Panc1 (cell line): ENCODE measurements at regions not wholly inside any gene's neighbourhood (a gene's known extent, or its start where the extent isn't known, plus 50 kb on each side); places are given as distances from the start of the nearest gene placed in this dataset.

Experiments used
- ATAC-seq: fragments of 200-7000 bp; cut with Tn5 transposase; 2 replicates; pipeline ENCODE4 v1.9.1; 2020; ENCODE audit warnings: mild to moderate bottlenecking, moderate library complexity
- BruUV-seq: library from RNA; stranded (reverse); fragments of 400-500 nt; replicated peaks from 2 replicates; lab custom pipeline; 2021; lab: Mats Ljungman, UMichigan
- CTCF ChIA-PET: fragments of 300-600 bp; sonication (Branson Sonifier 250); formaldehyde crosslinking; loops from one replicate; lab custom pipeline; 2022; ENCODE audit warnings: antibody characterized with exemption; lab: Charles Lee
- POLR2A ChIA-PET: fragments of 300-600 bp; sonication (Branson Sonifier 250); formaldehyde crosslinking; loops from one replicate; lab custom pipeline; 2022; ENCODE audit warnings: antibody characterized with exemption; lab: Charles Lee
- DNase-seq: peaks from one replicate; pipeline ENCODE4 v3.0.0-alpha.2; 2010; ENCODE audit warnings: low read depth, low spot score
- H3K27ac ChIP-seq: 2 replicates; pipeline ENCODE4 v1.5.1; 2011; ENCODE audit warnings: mild to moderate bottlenecking, low read length, inconsistent platforms
- H3K27me3 ChIP-seq: fragments of 200-500 bp; sonication (Bioruptor generic); 2 replicates; pipeline ENCODE4 v1.6.0; 2014; ENCODE audit warnings: low read length, inconsistent platforms; ENCODE audit not compliant: control insufficient read depth, insufficient read depth
- H3K36me3 ChIP-seq: fragments of 200-500 bp; sonication (Bioruptor generic); 2 replicates; pipeline ENCODE4 v1.5.1; 2014; ENCODE audit warnings: inconsistent platforms, mild to moderate bottlenecking, low read length, moderate library complexity; ENCODE audit not compliant: control insufficient read depth, insufficient read depth
- H3K4me1 ChIP-seq: 2 replicates; pipeline ENCODE4 v1.5.1; 2011; ENCODE audit warnings: inconsistent platforms, mild to moderate bottlenecking, low read length, moderate library complexity; ENCODE audit not compliant: control insufficient read depth, insufficient read depth
- H3K4me3 ChIP-seq, 2 experiments: 2 replicates each; pipeline ENCODE4 v1.5.1; 2011 to 2012; ENCODE audit warnings: low read depth in 2 of 2, low read length in 2 of 2, mild to moderate bottlenecking in 2 of 2, inconsistent platforms in 1 of 2, moderate library complexity in 1 of 2
- H3K9me3 ChIP-seq: fragments of 200-500 bp; sonication (Bioruptor generic); 2 replicates; pipeline ENCODE4 v1.5.1; 2014; ENCODE audit warnings: low read depth, mild to moderate bottlenecking, inconsistent platforms, low read length, moderate library complexity; ENCODE audit not compliant: control insufficient read depth, insufficient read depth
- CTCF ChIP-seq: fragments of 450-650 bp; IDR thresholded peaks from 2 replicates; pipeline ENCODE4 v1.5.1; 2017; ENCODE audit warnings: mild to moderate bottlenecking
- POLR2AphosphoS5 ChIP-seq: IDR thresholded peaks from 2 replicates; pipeline ENCODE4 v1.6.1; 2012; ENCODE audit warnings: mild to moderate bottlenecking, low read depth, low read length, moderate library complexity
- REST ChIP-seq, 2 experiments: IDR thresholded peaks; 2 replicates each; pipeline ENCODE4 v1.6.1; 2011 to 2012; ENCODE audit warnings: low read depth in 2 of 2, control low read depth in 1 of 2, low read length in 1 of 2, mild to moderate bottlenecking in 1 of 2, moderate library complexity in 1 of 2; ENCODE audit not compliant: insufficient read depth in 1 of 2
- SIN3A ChIP-seq: IDR thresholded peaks from 2 replicates; pipeline ENCODE4 v1.6.1; 2012; ENCODE audit warnings: low read depth, mild to moderate bottlenecking, low read length, moderate library complexity, borderline replicate concordance; ENCODE audit not compliant: insufficient read depth
- TCF7L2 ChIP-seq: IDR thresholded peaks from 2 replicates; pipeline ENCODE4 v1.6.1; 2011; ENCODE audit warnings: mild to moderate bottlenecking, low read depth, low read length, inconsistent platforms
- in situ Hi-C: cut with HindIII; loops from 2 replicates; pipeline ENCODE4 v1.10.0; 2016; ENCODE audit warnings: low sequenced_read_pairs, low pct_unique_long_range_greater_than_20kb
- intact Hi-C: fragments of 100-400 bp; cut with micrococcal nuclease; formaldehyde crosslinking; loops from one replicate; pipeline ENCODE4 v1.10.0; 2022; ENCODE audit not compliant: unreplicated experiment

DNA sequence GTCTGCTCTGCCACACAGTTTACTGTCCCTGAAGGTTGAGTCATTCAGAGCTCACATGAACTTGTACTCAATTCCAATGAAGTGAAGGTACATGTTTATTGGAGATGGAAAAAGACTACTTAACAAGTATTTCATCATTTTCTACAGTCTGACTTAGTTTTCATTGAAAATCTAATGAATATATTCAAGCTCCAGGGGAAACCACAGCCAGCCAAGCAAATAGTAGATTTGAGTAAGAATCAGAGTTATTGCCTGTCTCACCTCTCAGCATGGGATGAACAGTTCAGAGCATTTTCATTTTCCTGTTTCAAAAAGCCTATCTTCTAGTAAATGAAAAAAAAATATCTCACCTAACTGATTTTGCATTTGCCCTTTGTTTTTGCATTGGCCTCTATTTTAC lies 1249.4 kb upstream of the DIAPH2 start:
- in situ Hi-C loops: no loop called here
- no peaks in the 10 kb centered on the region for H3K4me1 ChIP-seq
- ChIA-PET CTCF (no interaction called here), POLR2A (no interaction called here)
- TF ChIP-seq CTCF: no peak
- no peak for TF ChIP-seq REST (IDR thresholded peaks at IDR 0.05; ENCODE audit: insufficient read depth in 1 of 2, low read depth in 2 of 2, low read length in 1 of 2)
- TF ChIP-seq POLR2AphosphoS5: no peak
- no peak for TF ChIP-seq SIN3A
- no peak for TF ChIP-seq TCF7L2
- no peaks in the 10 kb centered on the region for H3K9me3 ChIP-seq
- intact Hi-C loops: no loop called here
- DNase-seq: no peak
- H3K27ac ChIP-seq: no peak overlapping the region
- no peak for ATAC-seq
- BruUV-seq: no TSS peak
- H3K4me3 ChIP-seq: no peak overlapping the region
- no peaks in the 10 kb centered on the region for H3K36me3 ChIP-seq
- H3K27me3 ChIP-seq: no peaks in the 10 kb centered on the region

DNA sequence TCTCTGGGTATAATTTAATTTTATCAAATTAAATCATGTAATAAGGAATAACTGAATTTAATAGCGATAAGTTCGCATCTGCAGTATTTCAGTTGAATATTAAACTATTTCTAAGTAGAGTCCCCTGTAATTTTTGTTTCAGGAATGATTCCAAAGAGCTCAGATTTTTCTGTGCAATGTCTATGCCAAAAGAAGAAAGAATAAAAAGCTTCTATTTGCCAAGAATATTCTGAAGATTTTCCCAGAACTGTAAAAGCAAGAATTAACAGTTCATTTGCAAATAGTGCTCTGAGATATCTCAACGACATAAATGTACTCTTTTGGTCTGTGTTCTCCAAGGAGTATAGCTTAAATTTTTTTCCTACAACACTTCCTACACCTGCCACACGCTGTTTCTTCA lies 1242.8 kb upstream of the DIAPH2 start:
- BruUV-seq: no TSS peak
- ChIA-PET POLR2A (no interaction called here), CTCF (no interaction called here)
- ATAC-seq: no peak
- Histone ChIP-seq H3K36me3 (no peaks in the 10 kb centered on the region), H3K4me3 (no peak overlapping the region), H3K27ac (no peak overlapping the region), H3K9me3 (no peaks in the 10 kb centered on the region), H3K4me1 (no peaks in the 10 kb centered on the region), H3K27me3 (no peaks in the 10 kb centered on the region)
- no peak for TF ChIP-seq TCF7L2
- TF ChIP-seq SIN3A: no peak
- TF ChIP-seq CTCF: no peak
- no peak for TF ChIP-seq REST (IDR thresholded peaks at IDR 0.05; ENCODE audit: insufficient read depth in 1 of 2, low read depth in 2 of 2, low read length in 1 of 2)
- no peak for TF ChIP-seq POLR2AphosphoS5
- DNase-seq: no peak
- in situ Hi-C loops (no loop called here), intact Hi-C loops (no loop called here)
